HG02852 (cell line): ENCODE measurements at regions not wholly inside any gene's neighbourhood (a gene's known extent, or its start where the extent isn't known, plus 50 kb on each side); places are given as distances from the start of the nearest gene placed in this dataset.
"Not testable (repeated sequence)": the region's sequence is repeated elsewhere in the genome, so short reads cannot be mapped to it uniquely, and the experiment has no call there.

ENCODE experiments used
- ATAC-seq: cut with Tn5 transposase; IDR thresholded peaks from one replicate; pipeline ENCODE4 v1.9.1; 2021; ENCODE audit warnings: mild to moderate bottlenecking, moderate library complexity; ENCODE audit not compliant: unreplicated experiment

DNA sequence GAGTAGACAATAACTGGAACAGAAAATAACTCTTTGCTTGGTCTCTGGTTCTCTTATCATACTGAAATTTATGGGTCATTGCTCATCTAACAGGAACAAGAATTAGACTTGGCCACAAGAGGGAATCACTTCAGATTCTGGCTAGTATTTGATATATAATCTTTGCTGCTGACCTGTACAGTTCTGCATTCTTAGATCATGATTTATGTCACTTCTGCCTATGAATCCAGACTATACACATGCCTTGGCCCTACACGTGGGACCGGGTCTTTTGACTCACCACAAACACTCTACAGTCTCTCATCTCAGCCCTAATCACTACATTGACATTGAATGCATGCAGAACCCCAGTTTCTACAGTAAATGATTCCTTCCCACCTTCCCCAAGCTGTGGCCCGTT is 162.5 kb upstream of the SOX2 start:
- ATAC-seq = no peak

DNA sequence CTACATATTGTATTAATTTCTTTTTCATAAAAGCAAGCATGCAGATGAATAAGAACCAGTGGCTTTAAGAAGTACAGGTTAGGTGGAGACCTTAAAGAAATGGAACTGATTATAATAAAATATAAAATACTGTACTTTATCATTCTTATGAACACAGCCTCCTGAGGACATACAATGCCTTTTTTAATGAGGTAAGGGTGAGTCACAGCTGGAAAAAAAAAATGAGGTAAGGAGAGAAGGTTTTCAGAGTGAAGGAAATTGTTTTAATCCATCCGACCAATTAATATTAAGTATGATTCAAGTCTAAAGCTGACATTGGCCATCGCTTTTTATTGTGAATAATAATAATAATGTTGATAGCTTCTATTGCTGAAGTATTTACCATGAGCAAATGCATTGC is 170.3 kb upstream of the SOX2 start:
- no peak for ATAC-seq

DNA sequence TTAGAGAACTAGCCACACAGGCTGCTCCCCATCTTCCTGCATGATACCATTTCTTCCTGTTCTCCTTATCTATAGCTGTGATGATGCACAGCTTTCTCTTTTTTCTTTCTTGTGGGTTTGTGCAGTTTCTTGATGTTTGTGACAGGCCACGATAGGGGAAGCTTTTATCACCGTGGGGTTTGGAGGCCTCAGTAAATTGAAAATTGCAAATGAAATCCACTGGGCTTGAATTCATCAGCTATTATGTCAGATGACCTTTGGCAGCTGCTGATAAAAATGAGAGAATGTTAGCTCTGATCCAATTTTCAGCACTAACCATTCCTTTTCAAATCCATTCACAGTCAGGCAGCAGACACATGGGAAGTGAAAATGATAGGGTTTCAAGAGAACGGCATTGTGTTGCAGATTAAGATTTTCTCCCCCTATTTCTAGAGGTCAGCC is 176.9 kb upstream of the SOX2 start:
- ATAC-seq = no peak

GRCh38 chr3:181533811-181534210 is 177.9 kb upstream of the SOX2 start:
- no peak for ATAC-seq

- ATAC-seq = no peak
Observed at GRCh38 chr3:181530584-181530983, 181.1 kb upstream of the SOX2 start.

DNA sequence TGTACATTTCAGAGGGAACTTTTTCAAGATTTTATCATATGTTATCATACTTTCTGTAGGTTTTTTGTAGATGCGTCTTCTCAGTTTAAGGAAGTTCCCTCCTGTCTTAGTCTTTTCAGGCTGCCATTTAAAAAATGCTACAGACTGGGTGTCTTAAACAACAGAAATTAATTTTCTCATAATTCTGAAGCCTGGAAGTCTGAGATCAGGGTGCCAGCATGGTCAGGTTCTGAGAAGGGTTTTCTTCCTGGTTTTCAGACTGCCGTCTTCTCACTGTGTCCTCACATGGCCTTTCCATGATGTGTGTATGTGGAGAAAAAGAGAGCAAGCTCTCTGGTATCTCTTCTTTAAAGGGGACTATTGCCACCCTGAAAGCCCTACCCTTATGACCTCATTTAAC is 189.9 kb upstream of the SOX2 start:
- ATAC-seq = no peak

DNA sequence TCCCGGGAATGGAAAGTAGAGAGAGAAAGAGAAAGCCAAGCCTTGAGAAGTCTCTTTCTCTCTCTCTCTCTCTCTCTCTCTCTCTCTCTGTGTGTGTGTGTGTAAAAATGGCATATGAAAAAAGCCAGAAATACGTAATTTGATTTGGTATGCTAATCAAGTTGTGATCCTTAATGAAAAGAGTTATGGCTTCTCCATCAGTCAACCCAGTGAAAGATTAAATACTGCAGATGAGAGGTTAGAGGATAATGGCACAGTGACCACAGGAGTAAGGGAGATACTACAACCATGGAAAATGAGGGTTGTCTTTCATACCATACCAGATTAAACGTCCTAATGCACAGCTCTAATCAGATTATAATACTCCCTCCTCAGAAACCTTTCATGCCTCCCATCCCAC is 193.5 kb upstream of the SOX2 start:
- ATAC-seq = no peak

GRCh38 chr3:181512787-181513186 is 198.9 kb upstream of the SOX2 start:
- no peak for ATAC-seq

- no peak for ATAC-seq
Observed at GRCh38 chr3:181510500-181510899, 201.2 kb upstream of the SOX2 start.

DNA sequence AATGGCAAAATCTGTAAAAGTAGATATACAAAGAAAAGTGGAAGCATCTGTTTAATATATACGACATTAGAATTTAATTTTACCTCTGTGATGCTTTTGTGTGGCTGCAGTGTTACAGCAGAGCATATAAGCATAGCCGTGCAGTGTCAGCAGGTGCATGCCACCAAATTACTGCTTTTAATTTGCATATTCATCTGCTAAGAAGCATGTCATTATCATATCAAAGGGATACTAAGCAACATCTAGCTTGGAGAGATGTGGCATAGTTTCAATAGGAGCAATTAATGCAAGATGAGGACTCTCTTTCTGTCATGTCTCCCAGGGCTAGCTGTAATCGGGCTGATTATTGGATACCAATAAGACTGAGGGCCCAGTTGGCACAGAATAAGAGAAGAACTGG is 214.4 kb upstream of the SOX2 start:
- no peak for ATAC-seq

DNA sequence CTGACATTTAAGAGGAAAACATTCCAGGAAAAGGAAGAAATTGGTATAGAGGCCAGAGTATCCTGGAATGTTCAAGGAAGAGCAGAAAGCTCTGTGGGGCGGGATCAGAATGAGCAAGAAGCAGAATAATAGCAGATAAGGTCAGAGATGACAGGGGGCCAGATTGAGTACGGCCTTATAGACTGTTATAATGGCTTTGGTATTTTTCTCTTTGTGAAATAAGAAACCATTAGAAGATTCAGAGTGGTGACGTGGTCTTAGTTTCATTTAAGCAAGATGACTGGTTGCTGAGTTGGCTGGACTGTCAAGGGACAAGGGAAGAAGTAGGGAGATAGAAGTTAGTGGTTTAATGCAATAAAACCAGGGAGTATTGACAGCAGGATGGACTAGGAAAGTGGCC is 218.3 kb upstream of the SOX2 start:
- ATAC-seq = no peak

DNA sequence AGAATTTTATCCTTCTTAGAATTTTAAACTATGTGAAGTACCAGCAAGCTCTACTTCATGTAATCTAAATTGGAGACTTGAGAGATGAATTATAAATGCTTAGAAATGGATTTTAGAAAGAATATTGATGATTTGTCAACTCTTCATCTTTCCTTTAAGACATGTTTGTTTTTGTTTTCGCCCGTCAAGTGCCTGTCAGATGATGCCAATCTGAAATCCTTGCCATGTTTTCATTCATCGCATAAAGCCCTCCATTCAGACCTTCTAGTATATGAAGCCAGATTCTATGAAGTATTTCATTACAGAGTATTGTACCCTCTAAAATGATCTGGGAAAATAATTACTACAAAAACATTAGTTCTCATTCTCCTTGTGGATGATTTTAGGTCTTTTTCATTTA is 223.2 kb upstream of the SOX2 start:
- ATAC-seq = no peak

GRCh38 chr3:181487236-181487978 is 224.3 kb upstream of the SOX2 start:
- ATAC-seq = no peak

- no peak for ATAC-seq
Observed at GRCh38 chr3:181486141-181486885, 225.4 kb upstream of the SOX2 start.

- no peak for ATAC-seq
Observed at GRCh38 chr3:181484026-181484425, 227.7 kb upstream of the SOX2 start.

GRCh38 chr3:181475146-181475545 is 236.6 kb upstream of the SOX2 start:
- not testable (repeated sequence) for ATAC-seq

DNA sequence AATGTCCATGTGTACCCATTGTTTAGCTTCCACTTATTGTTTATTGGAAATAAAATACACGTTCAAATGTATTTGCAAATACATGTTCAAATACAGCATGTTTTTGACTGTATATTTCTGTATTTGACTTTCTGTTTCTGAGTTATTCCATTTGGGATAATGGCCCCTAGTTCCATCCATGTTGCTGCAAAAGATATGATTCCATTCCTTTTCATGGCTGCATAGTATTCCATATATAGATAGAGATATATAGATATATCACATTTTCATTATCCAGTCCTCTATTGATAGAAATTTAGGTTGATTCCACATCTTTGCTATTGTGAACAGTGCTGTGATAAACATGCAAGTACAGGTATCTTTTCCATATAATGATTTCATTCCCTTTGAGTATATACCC is 241.4 kb upstream of the SOX2 start:
- no peak for ATAC-seq

DNA sequence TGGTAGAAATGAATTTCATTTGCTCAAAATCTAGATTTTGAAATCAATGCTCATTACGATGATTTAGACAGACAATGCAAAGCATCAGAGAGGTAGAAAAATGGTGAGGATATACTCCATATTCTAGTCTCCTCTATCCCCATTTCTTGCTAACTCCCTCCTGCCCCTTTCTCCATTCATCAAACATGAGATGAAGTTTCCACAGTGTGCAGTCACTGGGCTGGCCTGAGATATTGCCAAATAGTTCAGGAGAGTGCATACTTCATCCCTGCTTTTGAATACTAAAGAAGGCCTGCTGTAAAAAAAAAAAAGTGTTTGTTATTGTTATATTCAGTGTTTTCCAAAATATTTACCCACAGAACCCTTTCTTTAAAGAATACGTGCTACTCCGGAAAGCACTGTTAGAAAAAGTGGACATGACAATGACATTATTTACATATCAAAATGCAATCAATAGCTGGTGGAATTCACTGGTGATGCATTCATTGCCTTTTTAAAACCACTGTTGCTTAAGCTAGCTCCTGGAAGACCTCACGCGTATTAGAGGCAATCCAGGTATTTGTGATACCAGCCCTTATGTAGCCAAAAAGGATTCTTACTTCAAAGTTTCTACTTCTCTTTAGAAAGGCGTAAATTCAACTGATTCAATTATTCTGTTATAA is 247.6 kb upstream of the SOX2 start:
- ATAC-seq = no peak

- ATAC-seq = no peak
Observed at GRCh38 chr3:181461381-181461780, 250.3 kb upstream of the SOX2 start.

GRCh38 chr3:181459516-181459915 is 252.2 kb upstream of the SOX2 start:
- ATAC-seq = no peak

DNA sequence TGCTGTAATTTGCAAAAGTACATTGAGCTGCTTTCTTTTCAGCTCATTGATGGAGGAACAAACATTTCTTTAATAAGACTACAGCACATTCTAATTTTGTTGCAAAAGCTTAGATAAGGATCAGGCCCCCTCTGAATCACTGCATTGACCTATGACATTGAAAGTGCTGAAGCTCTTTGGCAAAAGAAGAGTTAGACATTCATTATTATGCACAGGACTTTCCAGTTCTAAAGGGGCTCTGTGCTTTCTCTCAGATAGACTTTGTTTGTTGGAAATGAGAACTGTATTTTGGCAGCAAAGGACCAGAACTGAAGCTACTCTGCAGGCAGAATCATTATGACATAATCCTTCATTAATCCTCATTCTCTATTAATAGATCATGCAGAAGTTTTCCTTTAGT is 252.9 kb upstream of the SOX2 start:
- no peak for ATAC-seq

GRCh38 chr3:181457756-181458155 is 254.0 kb upstream of the SOX2 start:
- ATAC-seq = no peak
